ENCODE measurements at regions not wholly inside any gene's neighbourhood (a gene's known extent, or its start where the extent isn't known, plus 50 kb on each side); places are given as distances from the start of the nearest gene placed in this dataset.

DNA sequence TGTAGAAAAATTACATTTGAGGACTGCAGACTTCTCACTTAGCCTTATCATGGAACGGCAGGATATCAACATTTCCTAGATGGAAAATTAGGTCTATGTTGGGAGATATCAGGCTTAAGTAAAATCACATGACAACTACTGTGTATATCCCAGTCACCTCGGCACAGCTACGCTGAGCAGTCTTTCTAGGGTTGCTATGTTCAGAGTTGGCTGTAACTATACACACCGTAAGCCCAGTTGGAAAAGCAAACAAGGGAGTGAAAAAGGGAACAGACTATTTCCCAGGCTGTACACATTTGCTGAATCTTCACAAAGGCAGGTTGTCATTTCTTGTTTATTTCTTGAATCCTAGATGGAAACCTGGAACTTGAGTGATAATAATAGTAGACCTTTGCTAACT lies 80.7 kb upstream of the PTPRK start:
- TF ChIP-seq, protein P1, sequence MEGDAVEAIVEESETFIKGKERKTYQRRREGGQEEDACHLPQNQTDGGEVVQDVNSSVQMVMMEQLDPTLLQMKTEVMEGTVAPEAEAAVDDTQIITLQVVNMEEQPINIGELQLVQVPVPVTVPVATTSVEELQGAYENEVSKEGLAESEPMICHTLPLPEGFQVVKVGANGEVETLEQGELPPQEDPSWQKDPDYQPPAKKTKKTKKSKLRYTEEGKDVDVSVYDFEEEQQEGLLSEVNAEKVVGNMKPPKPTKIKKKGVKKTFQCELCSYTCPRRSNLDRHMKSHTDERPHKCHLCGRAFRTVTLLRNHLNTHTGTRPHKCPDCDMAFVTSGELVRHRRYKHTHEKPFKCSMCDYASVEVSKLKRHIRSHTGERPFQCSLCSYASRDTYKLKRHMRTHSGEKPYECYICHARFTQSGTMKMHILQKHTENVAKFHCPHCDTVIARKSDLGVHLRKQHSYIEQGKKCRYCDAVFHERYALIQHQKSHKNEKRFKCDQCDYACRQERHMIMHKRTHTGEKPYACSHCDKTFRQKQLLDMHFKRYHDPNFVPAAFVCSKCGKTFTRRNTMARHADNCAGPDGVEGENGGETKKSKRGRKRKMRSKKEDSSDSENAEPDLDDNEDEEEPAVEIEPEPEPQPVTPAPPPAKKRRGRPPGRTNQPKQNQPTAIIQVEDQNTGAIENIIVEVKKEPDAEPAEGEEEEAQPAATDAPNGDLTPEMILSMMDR (conservative IDR thresholded peaks at IDR 0.05) = no peak
- no peak for TF ChIP-seq ZFX (IDR thresholded peaks at IDR 0.05)
- H3K27ac ChIP-seq = no peak overlapping the region

DNA sequence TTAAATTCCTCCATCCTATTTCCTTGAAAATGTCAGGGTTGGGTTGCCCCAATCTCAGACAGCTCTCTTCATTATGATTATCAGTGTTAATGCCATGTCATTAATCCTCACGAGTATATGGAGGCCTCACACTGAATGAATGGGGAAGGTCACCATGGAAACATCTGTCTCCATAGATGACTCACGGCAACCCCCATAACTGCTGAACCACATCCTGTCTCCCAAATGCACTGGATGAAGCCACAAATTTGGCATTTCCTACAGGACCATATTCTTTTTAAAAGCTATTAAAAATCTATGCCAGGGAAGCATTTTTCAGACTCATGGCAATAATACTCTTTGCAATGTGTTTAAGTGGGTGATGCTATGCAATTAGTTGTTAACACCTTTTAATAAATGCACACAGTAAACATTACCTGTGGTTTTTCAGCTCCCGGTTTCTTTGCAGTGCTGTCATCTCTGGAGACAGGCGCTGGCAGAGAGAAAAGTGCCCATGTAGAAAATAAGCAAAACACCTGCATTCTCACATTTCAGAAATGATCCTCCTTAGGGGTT lies 80.1 kb upstream of the PTPRK start:
- no peak for TF ChIP-seq ZFX (IDR thresholded peaks at IDR 0.05)
- TF ChIP-seq, protein P1 (conservative IDR thresholded peaks at IDR 0.05) = no peak
- no peak overlapping the region for H3K27ac ChIP-seq

DNA sequence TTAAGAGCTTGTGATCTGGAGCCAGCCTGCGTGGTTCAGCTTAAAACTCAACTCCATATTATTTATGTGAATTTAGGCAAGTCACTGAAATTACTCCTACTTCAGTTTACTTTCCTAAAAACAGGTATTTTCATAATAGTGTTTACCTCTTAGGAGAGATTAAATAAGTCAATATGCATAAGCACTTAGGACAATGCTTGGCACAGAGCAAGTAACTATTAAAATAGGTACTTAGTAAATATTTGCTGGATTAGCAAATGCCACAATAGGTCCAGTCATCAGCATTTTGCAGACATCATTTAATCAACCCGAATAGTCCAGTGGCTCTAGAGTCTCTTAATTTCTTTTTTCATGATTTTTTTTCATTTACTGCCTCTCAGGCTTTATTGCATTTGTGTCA lies 78.6 kb upstream of the PTPRK start:
- TF ChIP-seq, protein P1 (conservative IDR thresholded peaks at IDR 0.05) = no peak
- TF ChIP-seq ZFX (IDR thresholded peaks at IDR 0.05) = no peak
- H3K27ac ChIP-seq = no peak overlapping the region

DNA sequence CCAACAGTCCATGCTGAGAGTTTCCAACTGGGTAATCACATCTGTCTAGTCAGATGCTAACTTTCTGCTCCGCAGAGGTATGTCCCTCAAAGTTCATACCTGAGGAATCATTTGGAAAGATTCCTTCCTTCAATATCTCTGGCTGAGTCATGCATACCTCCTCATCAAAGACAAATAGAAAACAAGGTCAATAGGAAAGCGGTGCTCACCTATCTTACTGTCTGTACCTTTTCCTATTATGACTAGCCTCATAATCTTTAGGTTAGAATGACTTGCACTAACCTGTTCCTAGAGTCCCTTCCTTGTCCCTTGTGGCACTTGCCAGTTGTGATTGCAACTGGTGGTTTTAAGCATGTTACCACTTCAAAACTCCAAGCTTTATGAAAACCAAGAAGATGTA lies 78.2 kb upstream of the PTPRK start:
- no peak overlapping the region for H3K27ac ChIP-seq
- TF ChIP-seq, protein P1 (conservative IDR thresholded peaks at IDR 0.05) = no peak
- no peak for TF ChIP-seq ZFX (IDR thresholded peaks at IDR 0.05)

DNA sequence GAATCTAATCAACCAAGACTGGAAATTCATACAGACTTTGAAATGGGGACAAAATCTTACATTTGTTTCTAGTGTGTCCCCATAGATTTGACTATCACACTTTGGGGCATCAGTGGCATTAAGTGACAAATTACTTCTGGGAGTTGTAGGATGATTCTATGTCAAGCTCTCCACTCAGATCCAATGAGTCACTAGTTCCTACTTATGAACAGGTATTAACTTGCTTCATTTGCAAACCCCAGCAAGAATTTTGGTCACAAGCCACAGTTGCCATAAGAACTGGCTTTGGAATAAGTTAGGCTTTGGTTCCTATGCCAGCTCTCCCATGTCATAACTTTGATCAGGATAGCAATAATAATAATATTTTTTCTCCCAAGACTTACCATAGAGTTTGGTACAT lies 77.6 kb upstream of the PTPRK start:
- TF ChIP-seq ZFX (IDR thresholded peaks at IDR 0.05) = no peak
- TF ChIP-seq, protein P1 (conservative IDR thresholded peaks at IDR 0.05) = no peak
- no peak overlapping the region for H3K27ac ChIP-seq

DNA sequence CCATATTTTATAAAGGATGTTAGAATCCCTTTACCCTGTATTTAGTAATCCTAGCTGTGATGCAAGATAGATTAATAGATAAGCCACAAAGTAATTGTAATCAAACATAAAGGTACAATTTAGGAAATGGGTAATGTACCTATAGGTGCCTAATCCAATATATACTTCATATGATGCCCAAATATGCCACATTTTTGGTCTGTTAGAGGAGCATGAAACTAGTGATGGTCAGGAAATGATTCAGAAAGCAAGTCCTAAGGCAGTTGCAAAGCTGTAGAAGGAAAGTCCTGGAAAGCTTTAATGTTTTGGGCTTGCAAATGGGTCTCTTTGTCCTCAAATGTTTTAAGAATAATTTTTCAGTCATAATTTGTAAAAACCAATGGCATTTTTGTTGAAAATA lies 76.6 kb upstream of the PTPRK start:
- no peak overlapping the region for H3K27ac ChIP-seq
- TF ChIP-seq, protein P1 (conservative IDR thresholded peaks at IDR 0.05) = no peak
- no peak for TF ChIP-seq ZFX (IDR thresholded peaks at IDR 0.05)

DNA sequence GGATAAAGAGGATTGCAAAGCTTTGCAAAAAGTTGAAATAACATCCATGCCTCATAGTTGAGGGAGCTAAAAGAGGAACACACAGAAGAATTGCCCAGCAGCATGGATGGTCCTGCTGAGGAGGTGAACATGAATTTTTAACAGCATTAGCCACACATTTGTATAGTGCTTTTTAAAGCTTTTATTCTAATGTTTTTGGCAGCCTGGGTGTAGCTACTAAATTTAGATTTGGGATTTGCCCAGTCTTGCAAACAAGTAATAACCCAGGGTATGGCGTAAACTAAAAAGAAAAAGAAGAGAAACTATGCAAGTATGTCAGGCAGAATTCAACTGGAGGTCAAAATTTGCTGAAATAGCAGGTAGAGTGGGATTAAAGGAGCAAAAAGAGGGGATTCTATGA lies 75.1 kb upstream of the PTPRK start:
- TF ChIP-seq, protein P1 (conservative IDR thresholded peaks at IDR 0.05) = no peak
- no peak overlapping the region for H3K27ac ChIP-seq
